ENCODE measurements at regions not wholly inside any gene's neighbourhood (a gene's known extent, or its start where the extent isn't known, plus 50 kb on each side); places are given as distances from the start of the nearest gene placed in this dataset.
"Not testable (repeated sequence)": the region's sequence is repeated elsewhere in the genome, so short reads cannot be mapped to it uniquely, and the experiment has no call there.

- DNase-seq: not testable (repeated sequence)
These were observed 586.3 kb upstream of the DEFB115 start for GRCh38 chr20:30671120-30671519.

GRCh38 chr20:30675988-30676564 is 581.4 kb upstream of the DEFB115 start:
- not testable (repeated sequence) for DNase-seq

GRCh38 chr20:30682236-30682635 is 575.2 kb upstream of the DEFB115 start:
- DNase-seq: not testable (repeated sequence)

GRCh38 chr20:30712861-30713260 is 544.6 kb upstream of the DEFB115 start:
- DNase-seq: not testable (repeated sequence)

- DNase-seq: not testable (repeated sequence)
These were observed 537.9 kb upstream of the DEFB115 start for GRCh38 chr20:30719415-30720199.

GRCh38 chr20:30723511-30723910 is 534.0 kb upstream of the DEFB115 start:
- DNase-seq: not testable (repeated sequence)

GRCh38 chr20:30723934-30724687 is 533.4 kb upstream of the DEFB115 start:
- DNase-seq: peak in 1 of 2 donors; percentile 35

GRCh38 chr20:30724688-30725074 is 532.8 kb upstream of the DEFB115 start:
- DNase-seq: not testable (repeated sequence)

GRCh38 chr20:30725188-30725587 is 532.3 kb upstream of the DEFB115 start:
- DNase-seq: not testable (repeated sequence)

GRCh38 chr20:30728271-30728885 is 529.1 kb upstream of the DEFB115 start:
- DNase-seq: not testable (repeated sequence)

All from stimulated activated CD4-positive, alpha-beta T cell treated with anti-CD3 and anti-CD28 coated beads, Interleukin-2, amount 100 ng/mL, for 24 hours (primary cell).